ENCODE measurements at regions not wholly inside any gene's neighbourhood (a gene's known extent, or its start where the extent isn't known, plus 50 kb on each side); places are given as distances from the start of the nearest gene placed in this dataset.
"Not testable (repeated sequence)": the region's sequence is repeated elsewhere in the genome, so short reads cannot be mapped to it uniquely, and the experiment has no call there.

- no peak for DNase-seq (ENCODE audit: low spot score)
Observed at GRCh38 chr12:89880690-89881350, 172.2 kb upstream of the ATP2B1 start.

GRCh38 chr12:89879766-89880165 lies 171.1 kb upstream of the ATP2B1 start:
- DNase-seq (ENCODE audit: low spot score): no peak

GRCh38 chr12:89878950-89879349 lies 170.3 kb upstream of the ATP2B1 start:
- DNase-seq (ENCODE audit: low spot score): no peak

DNA sequence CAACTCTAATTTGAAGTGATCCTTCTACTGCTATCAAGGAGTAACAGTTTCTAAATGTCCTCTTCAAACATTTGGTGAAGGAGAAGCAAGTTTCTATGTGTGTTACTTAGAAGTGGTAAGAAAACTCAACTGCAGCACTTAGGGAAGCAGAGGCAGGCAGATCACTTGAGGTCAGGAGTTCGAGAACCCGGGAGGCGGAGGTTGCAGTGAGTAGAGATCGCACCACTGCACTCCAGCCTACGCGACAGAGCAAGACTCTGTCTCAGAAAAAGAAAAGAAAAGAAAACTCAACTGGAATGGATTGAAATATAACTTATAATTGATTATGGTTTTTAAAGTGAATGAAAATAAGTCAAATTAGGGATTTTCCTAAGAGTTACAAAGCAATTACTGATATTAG lies 169.7 kb upstream of the ATP2B1 start:
- no peak for DNase-seq (ENCODE audit: low spot score)

GRCh38 chr12:89877671-89878070 lies 169.0 kb upstream of the ATP2B1 start:
- no peak for DNase-seq (ENCODE audit: low spot score)

DNA sequence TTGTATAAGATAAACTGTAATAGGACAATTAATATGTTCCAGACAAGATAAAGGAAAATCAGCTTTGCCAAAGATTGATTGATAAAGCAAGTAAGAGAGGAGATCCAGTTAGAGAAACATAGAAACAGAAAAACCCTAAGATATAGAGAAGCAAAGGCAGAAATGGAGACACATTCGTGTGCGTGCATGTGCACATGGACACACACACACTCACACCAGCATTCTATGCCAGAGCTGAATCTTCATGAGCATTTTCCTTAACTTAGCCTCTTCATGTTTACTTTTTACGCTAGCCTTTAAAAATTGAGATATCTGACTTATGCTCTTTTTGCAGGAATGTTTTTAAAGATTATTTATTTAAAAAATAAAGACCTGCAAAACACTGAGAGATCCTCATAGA lies 168.5 kb upstream of the ATP2B1 start:
- no peak for DNase-seq (ENCODE audit: low spot score)

DNA sequence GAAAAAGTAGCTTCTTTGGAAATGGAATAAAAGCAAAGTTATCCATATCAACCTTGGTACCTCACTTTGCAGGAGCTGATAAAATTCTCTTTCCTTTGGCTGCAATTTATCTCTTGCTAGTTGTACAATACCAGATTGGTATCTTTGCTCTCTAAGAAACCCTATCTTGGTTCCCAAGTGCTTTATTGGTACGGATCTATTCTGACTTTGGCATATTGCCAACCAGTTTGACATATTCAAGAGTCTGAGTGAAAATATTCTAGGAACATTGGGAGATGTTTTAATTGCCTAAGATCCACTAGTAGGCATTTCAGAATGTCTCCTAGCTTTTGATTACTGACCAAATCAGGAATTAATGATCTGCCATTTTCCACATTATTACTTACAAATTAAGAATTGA lies 167.2 kb upstream of the ATP2B1 start:
- no peak for DNase-seq (ENCODE audit: low spot score)

- DNase-seq (ENCODE audit: low spot score): no peak
Observed at GRCh38 chr12:89875225-89875624, 166.6 kb upstream of the ATP2B1 start.

DNA sequence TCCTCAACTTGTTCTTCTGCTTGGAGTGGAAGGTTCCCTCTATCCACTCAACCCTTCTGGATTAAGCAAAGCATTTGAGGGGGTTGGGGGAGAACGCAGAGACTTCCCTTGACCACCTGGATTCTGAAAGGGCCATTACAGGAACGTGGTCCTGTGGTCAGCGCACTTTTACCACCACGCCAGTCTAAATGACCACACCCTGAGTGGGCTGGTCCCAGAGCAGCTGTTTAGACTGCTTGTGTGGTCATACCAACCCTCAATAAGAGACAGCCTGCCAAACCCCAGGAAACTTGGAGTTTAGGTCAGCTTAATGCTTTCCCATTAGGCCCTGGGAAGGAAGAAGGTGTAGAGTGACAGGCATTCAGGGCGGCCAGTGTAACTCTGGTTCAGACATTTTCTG lies 165.5 kb upstream of the ATP2B1 start:
- no peak for DNase-seq (ENCODE audit: low spot score)

DNA sequence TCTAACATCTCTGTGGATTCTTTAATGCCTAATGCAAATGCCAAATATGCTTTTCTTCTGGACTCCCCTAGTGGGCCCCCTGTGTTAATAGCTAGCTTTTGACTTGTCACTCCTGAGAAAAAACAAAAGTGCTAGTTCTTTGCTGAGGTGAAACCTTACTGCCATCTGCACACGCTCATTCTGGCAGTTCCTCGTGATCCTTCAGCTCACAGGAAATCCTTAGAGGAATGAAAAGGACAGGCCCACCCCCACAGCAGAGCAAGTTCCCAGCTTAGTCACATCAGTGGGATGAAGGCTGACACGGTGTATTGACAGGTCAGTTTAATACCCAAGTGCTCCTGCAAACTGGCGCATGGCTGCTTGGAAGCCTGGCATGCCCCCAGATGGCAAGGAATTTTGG lies 165.1 kb upstream of the ATP2B1 start:
- DNase-seq (ENCODE audit: low spot score): no peak

DNA sequence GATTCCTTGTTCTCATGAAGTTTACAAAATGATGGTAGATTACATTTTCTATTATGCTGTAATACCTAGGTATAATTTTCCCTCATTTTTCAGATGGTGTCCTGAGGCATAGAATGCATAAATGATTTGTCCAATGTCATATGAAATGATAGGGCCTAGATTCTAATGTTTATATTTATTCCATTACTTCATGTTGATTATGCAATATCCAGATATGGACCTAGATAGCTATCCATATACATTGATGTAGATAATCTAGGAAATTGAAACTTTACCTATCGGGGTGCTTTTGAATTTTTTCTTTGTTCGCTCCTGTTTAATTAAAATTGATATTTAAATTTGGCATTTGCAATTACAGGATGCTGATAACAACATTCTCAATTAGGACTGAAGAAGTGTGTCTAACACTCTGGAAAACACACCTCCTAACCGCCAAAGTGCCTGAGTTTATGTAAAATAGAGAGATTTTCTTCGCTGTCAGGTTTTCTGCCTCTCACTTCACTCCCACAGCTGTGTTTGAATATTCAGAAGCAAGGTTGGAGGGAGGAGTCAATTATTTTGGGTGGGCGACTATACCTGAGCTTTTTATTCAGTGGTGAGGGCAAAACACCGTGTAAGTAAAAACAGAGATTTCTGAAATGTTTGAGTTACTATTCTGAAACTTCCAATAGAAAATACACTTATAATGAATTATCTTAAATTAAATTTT lies 164.4 kb upstream of the ATP2B1 start:
- no peak for DNase-seq (ENCODE audit: low spot score)

DNA sequence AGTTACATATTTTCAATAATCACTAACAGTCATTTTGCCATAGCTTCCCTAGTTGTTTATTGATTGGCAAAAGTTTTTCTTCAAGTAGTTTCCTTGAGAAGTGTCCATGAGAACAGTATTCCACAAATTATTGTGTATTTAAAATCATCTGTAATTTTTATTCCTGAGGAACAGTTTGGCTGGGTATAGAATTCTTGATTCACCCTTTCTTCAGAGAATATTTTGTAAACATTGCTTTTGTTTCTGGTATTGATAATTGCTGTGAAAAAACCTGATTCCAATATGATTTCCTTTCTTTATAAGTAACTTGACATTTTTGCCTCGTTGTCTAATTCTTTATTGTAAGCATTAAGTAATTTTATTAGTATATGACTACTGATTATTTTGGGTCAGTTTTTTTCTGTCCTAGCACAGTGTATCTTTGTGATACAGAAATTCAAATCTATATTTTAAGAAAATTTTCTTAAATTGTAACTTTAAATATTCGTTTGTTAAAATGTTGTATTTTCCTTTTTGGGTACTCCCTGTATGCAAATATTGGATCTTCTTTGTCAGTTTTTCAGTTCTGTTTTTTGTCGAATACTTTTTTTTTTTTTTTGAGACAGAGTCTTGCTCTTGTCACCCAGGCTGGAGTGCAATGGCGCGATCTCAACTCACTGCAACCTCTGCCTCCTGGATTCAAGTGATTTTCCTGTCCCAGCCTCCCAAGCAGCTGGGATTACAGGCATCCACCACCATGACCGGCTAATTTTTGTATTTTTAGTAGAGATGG lies 162.0 kb upstream of the ATP2B1 start:
- DNase-seq (ENCODE audit: low spot score): no peak

DNA sequence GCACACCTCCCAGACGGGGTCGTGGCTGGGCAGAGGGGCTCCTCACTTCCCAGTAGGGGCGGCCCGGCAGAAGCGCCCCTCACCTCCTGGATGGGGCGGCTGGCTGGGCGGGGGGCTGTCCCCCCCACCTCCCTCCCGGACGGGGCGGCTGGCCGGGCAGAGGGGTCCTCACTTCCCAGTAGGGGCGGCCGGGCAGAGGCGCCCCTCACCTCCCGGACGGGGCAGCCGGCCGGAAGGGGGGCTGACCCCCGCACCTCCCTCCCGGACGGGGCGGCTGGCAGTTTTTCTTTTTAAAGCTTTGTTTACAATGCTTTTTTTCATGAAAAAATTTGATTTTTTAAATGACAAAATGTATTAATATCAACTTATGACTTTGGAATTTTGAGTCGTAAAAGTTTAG lies 159.0 kb upstream of the ATP2B1 start:
- DNase-seq (ENCODE audit: low spot score): not testable (repeated sequence)

DNA sequence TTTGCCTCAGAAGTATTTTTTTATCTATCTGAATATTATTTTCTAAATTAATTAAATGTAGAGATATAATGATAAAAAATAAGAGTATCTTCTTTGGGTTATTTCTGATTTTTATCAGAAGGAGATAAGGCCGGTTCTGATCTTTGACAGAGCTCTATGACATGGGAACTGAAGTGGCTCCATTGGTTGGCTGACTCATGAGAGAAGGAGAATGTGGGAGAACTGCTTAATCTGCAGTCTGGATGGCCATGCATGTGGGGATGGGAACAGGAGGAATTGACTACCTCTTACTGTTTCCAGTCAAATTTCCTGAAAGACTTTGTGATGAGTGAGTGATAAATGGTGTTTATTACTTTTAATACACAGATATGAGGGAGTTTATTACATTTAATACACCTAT lies 155.8 kb upstream of the ATP2B1 start:
- no peak for DNase-seq (ENCODE audit: low spot score)

- DNase-seq (ENCODE audit: low spot score): no peak
Observed at GRCh38 chr12:89863968-89864367, 155.3 kb upstream of the ATP2B1 start.

DNA sequence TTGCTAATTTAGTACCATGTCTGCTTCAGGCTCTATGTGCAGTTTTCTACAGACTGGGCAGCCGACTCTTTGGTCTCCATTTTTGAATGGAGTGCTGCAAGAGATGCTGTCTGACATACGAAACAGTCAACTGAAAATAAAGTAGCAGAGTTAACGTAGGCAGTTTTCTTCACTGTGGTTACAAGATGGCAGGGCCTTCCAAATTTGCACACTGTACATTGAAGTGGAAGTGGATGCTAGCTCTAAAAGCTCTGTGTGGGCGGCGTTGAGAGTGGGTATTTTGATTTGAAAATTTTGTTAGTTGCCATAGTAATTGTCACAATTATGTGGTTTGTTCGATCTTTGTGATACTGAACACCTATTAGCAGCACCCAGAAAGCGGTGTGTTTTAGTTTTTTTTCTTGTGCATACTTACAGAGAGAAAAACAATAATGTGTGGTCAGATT lies 154.9 kb upstream of the ATP2B1 start:
- DNase-seq (ENCODE audit: low spot score): peak; percentile 44

DNA sequence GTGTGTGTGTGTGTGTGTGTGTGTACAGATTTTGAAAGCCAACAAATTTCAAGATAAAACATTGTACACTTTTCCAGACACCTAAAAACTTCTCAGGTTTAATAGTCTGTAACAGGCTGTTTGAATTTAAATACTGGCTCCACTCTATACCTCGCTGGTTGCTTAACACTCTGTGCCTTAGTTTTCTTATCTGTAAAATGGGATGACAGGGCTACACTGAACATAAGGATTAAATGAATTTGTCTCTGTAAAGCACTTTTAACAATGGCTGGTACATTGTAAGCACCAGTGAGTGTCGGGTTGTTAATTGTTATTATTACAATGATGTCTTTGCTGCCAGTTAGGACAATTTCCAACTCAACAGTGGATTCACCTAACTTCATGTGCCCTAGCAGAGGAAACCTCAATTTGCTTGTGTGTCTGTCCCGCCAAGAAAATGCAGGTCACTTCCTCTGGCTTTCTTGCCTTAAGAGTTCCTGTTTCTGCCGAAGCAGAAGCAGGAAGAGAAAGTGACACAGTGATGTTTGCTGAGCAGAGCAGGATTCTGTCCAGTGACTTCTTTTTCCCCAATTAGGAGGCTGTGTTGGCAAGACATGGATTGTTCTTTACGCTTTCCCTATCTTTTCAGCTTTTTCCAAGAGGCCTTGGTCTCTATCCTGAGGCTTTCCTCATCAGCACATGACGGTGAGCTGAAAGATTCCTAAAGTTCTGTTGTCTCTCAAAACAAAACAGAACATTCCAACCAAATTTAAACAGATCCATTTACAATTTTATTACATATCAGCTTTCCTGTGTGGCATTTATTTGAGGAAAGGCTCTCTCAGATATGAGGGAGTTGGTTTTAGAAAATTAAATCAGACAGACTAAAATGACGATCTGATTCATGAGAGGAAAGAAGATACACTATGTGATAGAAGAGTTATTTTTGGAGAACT lies 154.1 kb upstream of the ATP2B1 start:
- peak; percentile 73 for DNase-seq (ENCODE audit: low spot score)

DNA sequence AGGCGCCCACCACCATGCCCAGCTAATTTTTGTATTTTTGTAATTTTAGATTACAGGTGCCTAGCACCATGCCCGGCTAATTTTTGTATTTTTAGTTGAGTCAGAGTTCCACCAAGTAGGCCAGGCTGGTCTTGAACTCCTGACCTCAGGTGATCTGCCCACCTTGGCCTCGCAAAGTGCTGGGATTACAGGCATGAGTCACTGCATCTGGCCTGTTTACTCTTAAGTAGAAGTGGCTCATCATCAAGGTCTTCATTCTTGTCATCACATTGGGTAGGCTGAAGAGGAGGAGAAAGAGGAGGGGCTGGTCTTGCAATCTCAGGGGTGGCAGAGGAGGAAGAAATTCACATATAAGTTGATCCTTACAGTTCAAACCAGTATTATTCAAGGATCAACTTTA lies 152.4 kb upstream of the ATP2B1 start:
- DNase-seq (ENCODE audit: low spot score): no peak

DNA sequence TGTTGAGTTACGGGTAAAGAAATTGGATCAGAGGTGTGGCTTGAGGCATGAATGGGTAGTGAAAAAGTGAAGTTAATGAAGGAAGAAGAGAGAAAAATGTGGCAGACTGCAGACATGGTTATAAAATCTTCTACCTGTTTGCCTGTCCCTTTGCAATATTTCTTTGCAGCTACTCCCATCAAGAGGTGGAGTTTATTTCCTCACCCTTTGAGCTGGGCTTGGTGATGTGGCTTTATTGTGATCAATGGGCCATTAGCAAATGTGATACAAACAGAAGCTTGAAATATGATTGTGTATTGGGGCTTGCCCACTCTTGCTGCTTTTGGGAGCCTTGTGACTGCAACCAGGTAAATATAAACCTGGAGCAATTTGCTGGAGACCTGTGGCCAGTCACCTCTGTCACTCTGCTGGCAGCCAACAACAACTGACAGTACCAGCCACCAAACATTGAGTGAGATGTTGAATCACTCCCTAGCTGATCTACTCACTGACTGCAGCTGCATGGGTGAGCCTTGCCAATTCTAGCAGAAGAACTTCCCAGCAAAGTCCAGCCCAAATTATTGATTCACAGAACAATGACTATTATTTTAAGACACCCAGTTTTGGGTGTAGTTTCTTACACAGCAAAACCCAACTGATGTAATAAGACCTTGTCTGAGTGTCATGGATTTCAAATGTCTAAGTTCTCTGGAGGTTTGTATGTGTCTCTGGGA lies 151.0 kb upstream of the ATP2B1 start:
- no peak for DNase-seq (ENCODE audit: low spot score)

GRCh38 chr12:89858718-89859117 lies 150.1 kb upstream of the ATP2B1 start:
- DNase-seq (ENCODE audit: low spot score): no peak

DNA sequence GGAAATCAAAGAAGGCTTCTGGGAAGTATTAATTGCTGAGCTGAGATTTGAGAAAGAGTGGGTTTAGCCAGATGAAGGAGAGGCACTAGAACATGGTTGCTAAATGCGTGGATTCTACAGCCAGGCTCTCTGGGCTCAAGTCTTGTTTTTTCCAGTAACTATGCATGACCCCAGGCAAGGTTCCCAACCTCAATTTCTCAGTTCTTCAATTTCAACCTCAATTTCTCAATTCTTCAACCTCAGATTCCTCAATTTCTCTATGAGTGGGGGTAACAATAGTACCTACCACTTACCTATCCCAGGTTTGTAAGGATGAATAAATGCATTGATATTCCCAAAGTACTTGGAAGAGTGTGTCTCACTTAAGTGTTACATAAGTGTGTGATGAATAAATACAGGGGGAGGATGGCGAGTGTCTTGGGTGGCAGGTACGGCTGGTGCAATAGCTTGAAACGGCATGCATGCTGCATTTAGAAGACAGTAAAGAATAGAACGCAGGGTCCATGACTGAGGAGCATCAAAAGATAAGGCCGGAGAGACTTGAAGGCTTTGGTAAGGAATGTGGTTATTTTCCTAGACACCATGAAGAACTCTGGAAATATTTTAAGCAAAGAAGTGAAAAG lies 149.1 kb upstream of the ATP2B1 start:
- DNase-seq (ENCODE audit: low spot score): peak; percentile 40

Data from Ammon's horn (tissue), 1 donor.